NCI-H1417 (cell line): ENCODE measurements at regions not wholly inside any gene's neighbourhood (a gene's known extent, or its start where the extent isn't known, plus 50 kb on each side); places are given as distances from the start of the nearest gene placed in this dataset.
"Not testable (repeated sequence)": the region's sequence is repeated elsewhere in the genome, so short reads cannot be mapped to it uniquely, and the experiment has no call there.

Experiments used
- DNase-seq, 3 experiments: peaks; one replicate each; lab custom pipeline; 2025; lab: John Stamatoyannopoulos, UW

DNA sequence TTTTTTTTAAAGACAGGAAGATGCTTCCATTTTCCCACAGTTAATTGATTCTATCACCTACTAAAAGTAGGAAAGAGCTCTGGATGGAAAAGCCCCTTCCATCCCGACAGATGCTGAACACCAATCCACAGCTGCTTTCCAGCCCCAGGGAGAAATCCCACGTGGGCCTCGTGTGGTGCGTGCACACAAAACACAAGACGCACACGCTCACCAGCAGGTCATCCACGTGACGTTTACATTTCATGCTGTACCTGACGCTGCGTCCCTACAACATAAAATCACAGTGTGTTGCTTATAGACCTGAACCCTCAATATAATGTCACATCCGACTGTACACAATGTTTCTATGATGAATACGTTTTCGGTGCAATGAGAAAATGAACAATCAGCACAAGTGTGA, 50.2 kb upstream of the DACT2 start:
- DNase-seq = no peak

DNA sequence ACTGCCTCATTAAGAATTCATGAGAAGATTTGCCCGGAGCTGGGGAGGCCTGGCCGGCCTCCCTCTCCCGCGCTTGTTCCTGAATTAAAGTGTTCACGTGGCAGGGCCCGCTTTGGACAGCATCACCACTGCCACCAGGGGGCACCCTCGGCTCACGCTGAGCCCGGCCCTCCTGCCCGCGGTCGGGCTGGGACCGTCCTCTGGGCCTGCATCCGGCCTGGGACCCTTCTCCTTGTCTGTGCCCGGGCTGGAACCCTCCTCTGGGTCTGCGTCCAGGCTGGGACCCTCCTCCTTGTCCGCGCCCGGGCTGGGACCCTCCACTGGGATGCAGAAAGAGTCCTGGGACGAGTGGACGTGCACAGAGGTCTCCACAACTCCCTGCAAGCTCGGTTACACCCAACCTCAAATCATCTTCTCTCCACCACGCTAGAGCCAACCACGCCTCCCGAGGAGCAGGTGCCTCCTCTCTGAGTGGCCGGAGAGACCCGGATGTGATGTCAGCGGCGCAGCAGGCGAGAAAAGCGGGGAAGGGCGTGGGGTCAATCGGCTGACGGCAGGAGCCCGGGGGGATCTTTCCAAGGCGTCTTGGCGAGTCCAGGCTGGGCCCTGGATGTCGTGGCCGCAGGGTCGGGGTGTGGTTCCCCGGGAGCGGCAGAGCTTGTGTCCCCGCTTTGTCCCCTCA, 50.9 kb upstream of the DACT2 start:
- peak in 2 of 3 experiments; percentile 41 to 60 for DNase-seq

DNA sequence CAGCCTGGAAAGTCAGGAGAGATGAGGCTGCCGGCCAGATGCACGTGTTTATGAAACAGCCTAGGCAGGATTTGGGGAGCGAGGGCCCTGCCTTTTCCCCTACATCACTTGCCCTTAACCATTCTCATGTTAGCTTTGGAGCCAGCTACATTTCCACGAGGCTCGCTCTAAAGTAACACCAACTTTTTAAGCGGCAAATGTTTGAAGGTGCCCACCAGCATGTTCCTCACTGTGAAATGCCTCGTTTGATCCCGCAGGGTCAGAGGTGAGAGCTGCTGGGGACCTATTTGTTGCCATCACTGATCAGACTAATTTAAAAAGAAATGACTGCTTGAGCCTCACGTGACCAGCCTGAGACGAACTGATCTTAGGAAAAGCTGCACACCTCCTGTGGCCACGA, 51.6 kb upstream of the DACT2 start:
- no peak for DNase-seq

DNA sequence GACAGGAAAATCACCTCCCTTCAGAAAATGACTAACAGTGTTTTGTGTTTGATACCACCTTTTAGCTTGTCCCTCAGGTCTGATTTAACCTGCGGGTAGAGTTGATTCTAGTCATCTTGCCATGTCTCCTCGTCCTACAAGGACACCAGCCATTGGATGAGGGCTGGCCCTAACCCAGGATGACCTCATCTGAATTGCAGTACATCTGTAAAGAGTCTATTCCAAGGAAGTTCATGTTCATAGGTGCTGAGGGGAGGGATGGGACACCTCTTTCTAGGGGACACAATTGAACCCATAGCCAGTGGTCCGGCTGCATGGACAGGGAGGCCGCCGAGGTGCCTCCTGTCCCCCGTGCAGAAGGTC, 52.0 kb upstream of the DACT2 start:
- DNase-seq = no peak

DNA sequence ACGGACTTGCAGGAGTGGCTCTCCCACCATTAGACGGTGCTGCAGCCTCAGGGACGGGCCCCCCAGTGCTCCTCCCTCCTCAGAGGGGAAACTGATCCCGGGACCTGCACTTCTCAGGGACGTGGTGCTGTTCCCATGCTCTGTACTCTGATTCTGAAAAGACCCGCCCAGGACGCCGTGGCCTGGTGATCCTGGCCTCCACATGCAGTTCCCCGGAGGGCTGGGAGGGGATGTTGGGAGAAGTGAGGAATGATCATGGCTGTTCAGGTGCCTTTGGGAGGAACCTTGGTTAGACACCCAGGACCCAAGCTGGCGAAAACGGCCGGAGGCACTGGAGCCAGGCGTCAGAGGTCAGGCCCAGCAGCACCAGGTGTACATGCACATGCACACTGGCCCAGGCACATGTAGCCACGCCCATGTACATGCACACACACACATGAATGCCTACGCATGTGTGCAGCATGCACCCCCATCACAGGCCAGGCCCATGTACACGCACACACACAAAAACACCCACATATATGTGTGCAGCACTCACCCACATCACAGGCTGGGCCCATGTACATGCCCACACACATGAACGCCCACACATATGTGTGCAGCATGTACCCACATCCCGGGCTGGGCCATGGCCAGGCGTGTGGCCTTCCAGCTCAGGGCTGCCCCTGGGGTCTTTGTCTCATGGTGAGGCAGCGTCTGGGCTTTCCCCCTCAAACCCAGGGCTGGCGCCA, 52.6 kb upstream of the DACT2 start:
- DNase-seq = no peak

DNA sequence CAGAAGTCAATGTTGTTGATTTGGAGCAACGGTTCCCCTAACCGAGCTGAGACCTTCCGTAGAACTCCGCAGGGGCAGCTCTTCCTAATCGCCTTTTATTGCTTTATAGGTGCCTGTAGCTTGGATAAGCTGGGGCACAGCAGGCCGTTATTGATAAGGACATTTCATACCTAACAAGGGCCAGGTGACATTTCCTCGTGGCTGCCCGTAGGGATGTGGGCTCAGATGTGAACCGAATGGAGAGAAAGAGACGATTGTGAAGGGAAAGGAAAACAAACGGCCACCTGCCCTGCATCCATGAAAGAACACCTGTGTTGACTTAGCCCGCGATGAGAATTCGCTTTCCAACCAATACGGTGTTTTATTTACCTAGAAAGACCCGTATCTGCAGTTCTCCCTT, 53.3 kb upstream of the DACT2 start:
- peak in 2 of 3 experiments; percentile 80 to 96 for DNase-seq

DNA sequence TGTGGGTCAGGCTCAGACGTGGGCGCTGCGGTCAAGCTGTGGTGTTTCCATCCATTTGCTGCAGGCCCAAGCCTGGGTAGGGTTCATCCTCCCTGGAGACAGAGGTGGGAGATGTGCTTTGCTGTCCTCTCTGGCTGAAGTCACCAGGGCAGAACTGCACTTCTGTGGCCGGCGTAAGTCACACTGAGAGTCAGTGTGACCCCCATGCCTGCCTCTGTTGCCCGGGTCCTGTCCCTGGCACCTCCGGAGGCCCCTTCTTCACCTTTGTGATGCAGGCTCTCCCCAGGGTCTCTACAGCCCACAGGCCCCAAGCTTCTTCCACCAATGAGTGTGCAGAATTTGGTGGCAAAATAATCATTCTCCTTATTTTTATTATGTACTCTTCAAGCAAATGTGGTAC, 53.8 kb upstream of the DACT2 start:
- DNase-seq = peak in 1 of 3 experiments; percentile 65

DNA sequence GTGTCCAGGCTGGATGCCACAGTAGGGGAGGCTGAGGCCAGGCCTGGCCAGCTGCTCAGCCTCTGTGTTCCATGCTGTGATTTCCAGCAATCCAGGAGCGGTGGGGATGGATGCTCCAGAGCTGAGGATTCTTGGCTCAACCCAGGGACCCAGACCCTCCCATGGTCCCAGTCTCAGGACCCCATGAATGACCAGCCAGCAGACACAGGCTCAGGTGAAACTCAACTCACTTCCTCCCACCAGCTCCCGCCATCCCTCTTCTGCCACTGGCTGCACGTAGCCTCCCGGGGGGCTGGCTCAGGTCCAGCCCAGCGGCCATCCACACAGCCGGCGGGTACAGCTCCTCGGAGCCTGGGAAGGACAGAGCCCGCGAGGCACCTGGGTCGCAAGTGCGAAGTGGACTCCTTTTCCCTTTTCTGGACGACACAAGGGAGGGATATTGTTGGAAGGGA, 54.5 kb upstream of the DACT2 start:
- DNase-seq = no peak

DNA sequence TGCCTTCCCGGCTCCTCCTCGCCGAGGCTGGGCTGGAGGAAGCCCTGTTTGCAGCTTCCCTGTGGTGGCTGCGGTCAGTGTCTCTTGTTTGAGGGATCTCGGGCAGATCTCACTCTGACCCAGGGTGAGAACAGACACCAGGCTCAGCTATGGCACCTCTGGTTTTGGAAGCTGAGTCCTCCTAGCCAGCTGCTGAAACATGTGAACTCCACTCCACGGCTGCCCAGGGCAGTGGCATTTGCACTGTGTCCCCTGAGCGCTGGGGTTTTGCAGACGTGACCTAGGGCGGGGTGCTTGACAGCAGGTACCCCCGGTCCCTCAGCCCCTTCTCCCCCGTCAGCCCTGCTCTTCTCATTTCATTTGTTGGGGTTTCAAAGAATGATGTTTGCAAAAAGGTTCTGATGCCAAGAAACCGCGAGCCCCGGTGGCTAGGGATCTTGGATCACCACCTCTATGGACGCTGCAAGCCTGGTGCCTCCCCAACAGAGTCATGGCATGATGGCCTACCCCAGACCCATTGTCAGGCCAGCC, 55.0 kb upstream of the DACT2 start:
- no peak for DNase-seq

DNA sequence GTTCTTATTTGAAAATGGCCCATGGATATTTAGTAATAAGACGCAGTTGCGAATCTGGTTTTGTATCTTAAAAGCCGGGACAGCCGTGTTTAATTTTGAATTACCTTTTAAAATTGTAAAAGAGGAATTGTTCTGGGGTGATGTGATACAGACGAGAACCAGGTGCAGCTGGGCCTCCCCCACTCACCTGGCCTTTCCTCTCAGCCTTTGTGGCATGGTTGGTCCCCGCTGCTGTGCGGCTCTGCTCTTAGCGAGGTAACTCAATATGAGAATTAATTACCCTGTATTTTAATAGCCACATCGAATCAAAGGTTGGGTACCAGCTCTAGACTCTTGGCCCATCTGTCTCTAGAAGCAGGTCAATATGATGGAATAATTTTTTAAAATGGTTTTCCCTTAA, 56.5 kb upstream of the DACT2 start:
- DNase-seq = peak in 1 of 3 experiments; percentile 33

DNA sequence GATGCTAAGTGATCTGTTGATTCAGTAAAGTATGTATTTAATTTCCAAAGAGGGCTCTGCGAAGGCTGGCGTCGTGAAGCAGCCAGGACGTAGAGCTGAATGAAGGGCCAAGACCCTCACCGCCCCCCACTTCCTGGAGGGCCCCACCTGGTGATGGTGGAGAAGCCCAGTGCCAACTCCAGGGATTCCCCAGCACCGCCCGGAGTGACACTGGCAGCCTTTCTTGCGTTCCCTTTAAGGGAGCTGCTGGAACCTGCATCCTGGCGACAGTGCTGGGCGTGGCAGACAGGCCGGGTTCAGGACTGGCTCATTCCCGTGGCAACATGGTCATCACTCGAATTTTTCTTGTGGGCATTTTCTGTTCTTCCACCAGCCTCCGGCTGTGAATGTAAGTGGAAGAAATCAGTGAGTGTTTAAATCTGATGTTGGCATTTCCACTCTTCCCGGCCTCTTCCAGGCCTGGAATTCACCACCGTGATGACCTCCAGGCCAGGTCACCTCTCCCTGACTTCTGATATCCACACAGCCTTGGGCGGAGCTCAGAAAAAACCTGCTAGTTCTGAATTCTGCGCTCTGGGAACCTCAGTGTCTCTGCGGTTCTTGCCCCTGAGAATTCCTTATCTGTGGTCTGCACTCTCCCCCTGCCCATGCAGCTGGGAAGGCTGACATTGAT, 57.4 kb upstream of the DACT2 start:
- no peak for DNase-seq

DNA sequence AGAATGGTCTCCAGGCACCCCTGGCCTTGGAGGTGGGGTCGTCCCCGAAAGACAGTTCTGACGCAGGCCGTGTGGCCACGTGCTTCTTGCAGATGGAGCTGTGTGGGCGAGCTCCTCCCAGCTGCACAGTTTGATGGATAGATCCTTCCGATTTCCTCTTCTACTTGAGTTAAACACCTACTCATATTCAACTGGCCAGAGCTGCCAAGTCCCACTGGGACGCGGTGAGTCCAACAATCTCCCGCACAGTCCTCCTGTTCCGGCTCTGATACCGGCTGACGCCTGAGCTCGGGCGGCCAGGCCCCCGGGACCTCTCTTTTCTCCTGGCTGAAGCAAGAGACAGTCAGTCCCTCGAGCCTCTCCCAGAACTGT, 57.9 kb upstream of the DACT2 start:
- no peak for DNase-seq

DNA sequence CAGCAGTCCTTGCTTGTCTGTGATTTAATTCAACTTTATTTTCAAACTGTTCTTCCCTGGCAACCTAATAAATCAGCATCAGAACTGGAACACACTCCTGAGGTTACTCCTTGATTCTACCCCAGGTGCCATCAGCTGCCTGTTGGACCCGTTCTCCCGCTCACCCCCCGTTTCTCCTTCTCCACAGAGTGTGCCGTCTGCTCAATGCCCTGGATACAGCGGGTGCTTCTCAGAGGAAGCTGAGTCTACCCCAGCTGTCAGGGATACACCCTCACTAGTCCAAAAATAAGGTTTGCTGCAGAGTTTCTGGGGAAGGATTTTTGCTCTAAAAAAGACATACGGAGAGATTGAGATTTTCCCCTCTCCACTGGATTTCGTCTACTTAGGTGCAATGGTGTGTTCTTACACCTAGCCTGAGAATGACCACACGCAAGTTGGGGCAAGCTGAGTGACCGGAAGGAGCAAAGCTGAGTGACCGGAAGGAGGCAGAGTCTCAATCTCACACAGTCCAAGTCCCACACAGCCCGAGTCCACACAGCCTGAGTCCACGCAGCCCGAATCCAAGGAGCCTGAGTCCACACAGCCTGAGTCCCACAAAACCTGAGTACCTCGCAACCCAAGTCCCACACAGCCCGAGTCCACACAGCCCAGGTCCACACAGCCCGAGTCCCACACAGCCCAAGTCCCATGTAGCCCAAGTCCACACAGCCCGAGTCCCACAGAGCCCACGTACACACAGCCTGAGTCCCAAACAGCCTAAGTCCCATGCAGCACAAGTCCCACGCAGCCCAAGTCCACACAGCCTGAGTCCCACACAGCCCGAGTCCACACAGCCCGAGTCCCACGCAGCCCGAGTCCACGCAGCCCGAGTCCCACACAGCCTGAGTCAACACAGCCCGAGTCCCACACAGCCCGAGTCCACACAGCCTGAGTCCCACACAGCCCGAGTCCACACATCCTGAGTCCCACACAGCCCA, 58.6 kb upstream of the DACT2 start:
- DNase-seq = no peak

DNA sequence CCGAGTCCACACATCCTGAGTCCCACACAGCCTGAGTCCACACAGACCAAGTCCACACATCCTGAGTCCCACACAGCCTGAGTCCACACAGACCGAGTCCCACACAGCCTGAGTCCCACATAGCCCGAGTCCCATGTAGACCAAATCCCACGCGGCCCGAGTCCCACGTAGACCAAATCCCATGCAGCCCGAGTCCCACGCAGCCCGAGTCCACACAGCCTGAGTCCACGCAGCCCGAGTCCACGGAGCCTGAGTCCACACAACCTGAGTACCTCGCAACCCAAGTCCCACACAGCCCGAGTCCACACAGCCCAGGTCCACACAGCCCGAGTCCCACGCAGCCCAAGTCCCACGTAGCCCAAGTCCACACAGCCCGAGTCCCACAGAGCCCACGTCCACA, 60.0 kb upstream of the DACT2 start:
- not testable (repeated sequence) for DNase-seq

DNA sequence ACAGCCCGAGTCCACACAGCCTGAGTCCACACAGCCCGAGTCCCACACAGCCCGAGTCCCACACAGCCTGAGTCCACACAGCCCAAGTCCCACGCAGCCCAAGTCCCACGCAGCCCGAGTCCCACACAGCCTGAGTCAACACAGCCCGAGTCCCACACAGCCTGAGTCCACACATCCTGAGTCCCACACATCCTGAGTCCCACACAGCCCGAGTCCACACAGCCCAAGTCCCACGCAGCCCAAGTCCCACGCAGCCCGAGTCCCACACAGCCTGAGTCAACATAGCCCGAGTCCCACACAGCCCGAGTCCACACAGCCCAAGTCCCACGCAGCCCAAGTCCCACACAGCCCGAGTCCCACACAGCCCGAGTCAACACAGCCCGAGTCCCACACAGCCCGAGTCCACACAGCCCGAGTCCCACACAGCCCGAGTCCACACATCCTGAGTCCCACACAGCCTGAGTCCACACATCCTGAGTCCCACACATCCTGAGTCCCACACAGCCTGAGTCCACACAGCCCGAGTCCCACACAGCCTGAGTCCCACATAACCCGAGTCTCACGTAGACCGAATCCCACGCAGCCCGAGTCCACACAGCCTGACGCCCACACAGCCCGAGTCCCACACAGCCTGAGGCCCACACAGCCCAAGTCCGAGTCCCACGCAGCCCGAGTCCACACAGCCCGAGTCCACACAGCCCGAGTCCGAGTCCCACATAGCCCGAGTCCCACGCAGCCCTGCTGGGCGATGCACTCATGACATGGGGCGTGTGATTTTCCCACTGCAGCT, 60.6 kb upstream of the SMOC2 start:
- not testable (repeated sequence) for DNase-seq

DNA sequence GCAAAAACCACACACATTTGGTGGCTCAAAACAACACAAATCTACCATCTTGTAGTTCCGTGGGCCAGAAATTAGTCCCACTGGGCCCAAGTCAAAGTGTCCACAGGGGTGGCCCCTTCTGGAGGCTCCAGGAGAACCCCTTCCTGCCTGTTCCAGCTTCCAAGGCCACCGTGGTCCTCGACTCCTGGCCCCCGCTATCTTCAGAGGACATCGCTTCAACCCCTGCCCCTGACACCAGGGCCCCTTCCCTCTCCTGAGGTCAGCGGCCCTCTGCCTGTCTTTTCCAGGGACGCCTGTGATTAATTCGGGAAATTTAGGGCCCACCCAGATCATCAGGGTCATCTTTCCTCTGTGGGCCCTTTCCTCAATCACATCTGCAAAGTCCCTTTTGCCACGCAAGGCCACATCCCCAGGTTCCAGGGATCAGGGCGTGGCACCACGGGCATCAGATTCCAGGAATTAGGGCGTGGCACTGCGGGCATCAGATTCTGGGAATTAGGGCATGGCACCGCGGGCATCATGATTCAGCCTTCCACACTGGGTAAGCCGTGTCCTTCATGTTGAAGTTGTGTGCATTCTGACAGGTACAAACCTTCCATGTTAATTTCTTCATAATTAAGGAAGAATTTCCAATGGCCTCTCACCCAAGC, 59.9 kb upstream of the SMOC2 start:
- DNase-seq = no peak

DNA sequence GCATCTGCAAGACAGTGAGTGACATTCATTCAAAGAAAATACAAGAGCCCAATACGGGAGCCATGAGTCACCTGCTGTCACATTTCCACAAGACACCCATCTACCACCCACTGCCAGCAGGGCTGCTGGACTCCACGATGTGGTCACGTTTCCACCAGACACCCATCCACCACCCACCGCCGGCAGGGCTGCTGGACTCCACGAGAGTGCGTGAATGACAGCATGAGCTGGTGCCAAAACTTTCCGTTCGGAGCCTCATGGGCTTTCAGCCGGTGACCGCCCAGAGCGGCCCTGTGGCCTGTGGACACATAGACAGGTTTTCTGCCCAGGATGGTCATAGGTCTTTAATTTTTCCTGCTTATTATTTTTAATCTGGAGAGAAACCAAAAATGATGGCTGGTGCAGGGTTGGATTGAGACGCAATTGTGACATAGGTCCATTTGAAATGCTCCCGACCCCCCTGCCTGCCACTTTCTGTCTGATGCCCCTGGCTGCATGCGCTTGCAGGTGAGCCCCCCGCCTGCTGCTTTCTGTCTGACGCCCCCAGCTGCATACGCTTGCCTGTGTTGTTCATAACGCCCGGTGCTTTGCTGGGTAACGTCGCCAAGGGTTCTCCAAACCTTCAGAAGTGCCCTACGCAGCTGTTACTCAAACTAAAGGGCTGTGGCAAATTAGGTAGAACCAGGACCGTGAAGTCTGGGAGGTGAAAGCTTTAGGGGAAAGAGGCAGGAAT, 59.1 kb upstream of the SMOC2 start:
- no peak for DNase-seq

DNA sequence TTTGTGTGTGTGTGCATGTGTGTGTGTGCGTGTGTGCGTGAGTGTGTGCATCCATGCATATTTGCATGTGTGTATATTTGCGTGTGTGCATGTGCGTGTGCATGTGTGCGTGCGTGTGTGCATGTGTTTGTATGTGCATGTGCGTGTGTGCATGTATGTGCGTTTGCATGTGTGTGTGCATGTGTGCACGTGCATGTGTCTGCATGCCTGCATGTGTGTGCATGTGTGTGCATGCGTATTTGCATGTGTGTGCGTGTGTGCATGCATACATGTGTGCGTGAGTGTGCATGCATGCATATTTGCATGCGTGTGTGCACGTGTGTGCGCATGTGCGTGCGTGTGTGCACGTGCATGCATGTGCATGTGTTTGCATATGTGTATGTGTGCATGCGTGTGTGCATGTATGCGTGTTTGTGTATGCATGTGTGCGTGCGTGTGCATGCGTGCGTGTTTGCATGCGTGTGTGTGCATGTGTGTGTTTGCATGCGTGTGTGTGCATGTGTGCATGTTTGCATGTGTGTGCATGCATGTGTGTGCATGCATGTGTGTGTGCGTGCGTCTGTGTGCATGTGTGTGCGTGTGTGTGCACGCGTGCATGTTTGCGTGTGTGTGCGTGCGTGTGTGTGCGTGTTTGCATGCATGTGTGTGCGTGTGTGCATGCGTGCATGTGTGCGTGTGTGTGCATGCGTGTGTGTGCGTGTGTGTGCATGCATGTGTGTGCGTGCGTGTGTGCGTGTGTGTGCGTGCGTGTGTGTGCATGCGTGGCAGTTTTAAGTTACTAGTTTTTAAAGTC, 57.7 kb upstream of the SMOC2 start:
- no peak for DNase-seq
